Suprapubic skin (tissue), 4 donors: ENCODE measurements at regions not wholly inside any gene's neighbourhood (a gene's known extent, or its start where the extent isn't known, plus 50 kb on each side); places are given as distances from the start of the nearest gene placed in this dataset.

Experiments used
- DNase-seq, 2 donors: peaks; one replicate each; pipeline ENCODE4 v3.0.0-alpha.2; 2019; ENCODE audit warnings: low spot score in 2 of 2
- H3K27ac ChIP-seq: fragments of 200-600 bp; sonication (generic); one replicate; pipeline ENCODE4 v1.5.1; 2019
- H3K27me3 ChIP-seq: fragments of 200-600 bp; sonication (generic); one replicate; pipeline ENCODE4 v1.5.1; 2019
- H3K36me3 ChIP-seq: fragments of 200-600 bp; sonication (generic); one replicate; pipeline ENCODE4 v1.5.1; 2019
- H3K4me1 ChIP-seq: fragments of 200-600 bp; sonication (generic); one replicate; pipeline ENCODE4 v1.5.1; 2019
- H3K4me3 ChIP-seq: fragments of 200-600 bp; sonication (generic); one replicate; pipeline ENCODE4 v1.5.1; 2019; ENCODE audit warnings: mild to moderate bottlenecking
- H3K9me3 ChIP-seq: fragments of 200-600 bp; sonication (generic); one replicate; pipeline ENCODE4 v1.5.1; 2019
- CTCF ChIP-seq, 2 donors: fragments of 200-600 bp in 1 of 2; fragments of 450-650 bp in 1 of 2; sonication (generic) in 1 of 2; IDR thresholded peaks; one replicate each; pipeline ENCODE4 v1.5.1; 2016 to 2019; ENCODE audit warnings: antibody characterized with exemption in 2 of 2, mild to moderate bottlenecking in 1 of 2, moderate library complexity in 1 of 2
- EP300 ChIP-seq: sonication (generic); formaldehyde crosslinking; IDR thresholded peaks from one replicate; pipeline ENCODE4 v1.6.1; 2017; ENCODE audit warnings: antibody characterized with exemption
- POLR2A ChIP-seq, 2 donors: fragments of 450-650 bp; IDR thresholded peaks; one replicate each; pipeline ENCODE4 v1.6.1; 2017; ENCODE audit warnings: antibody characterized with exemption in 2 of 2, mild to moderate bottlenecking in 2 of 2, moderate library complexity in 2 of 2
- POLR2AphosphoS5 ChIP-seq, 3 donors: sonication (generic); formaldehyde crosslinking; IDR thresholded peaks; one replicate each; pipeline ENCODE4 v1.6.1; 2017; ENCODE audit warnings: antibody characterized with exemption in 3 of 3
- WGBS: methylation state at CpG from one replicate; pipeline ENCODE4 v1.1.5; 2018; 5-methylcytosine and 5-hydroxymethylcytosine counted together

- no peaks in the 10 kb centered on the region for H3K9me3 ChIP-seq
- 74% methylated on average over 4 of the region's 4 CpGs for WGBS
- TF ChIP-seq EP300 (no peak), POLR2AphosphoS5 (IDR thresholded peaks at IDR 0.05) (no peak), CTCF (IDR thresholded peaks at IDR 0.05) (no peak), POLR2A (IDR thresholded peaks at IDR 0.05) (no peak)
- H3K36me3 ChIP-seq: peaks cover 2% of the 10 kb centered on the region
- no peaks in the 10 kb centered on the region for H3K4me1 ChIP-seq
- no peaks in the 10 kb centered on the region for H3K27me3 ChIP-seq
- no peak overlapping the region for H3K27ac ChIP-seq
- no peak overlapping the region for H3K4me3 ChIP-seq
- DNase-seq: no peak
Measured at GRCh38 chr10:28120795-28121194, 121.9 kb upstream of the ODAD2 start.

- H3K27ac ChIP-seq: no peak overlapping the region
- 59% methylated on average over 6 of the region's 6 CpGs for WGBS
Measured at GRCh38 chr10:28120043-28120749, 121.3 kb upstream of the ODAD2 start.

GRCh38 chr10:28118985-28119628, 120.2 kb upstream of the ODAD2 start:
- no peak for DNase-seq
- Histone ChIP-seq H3K36me3 (peaks cover 2% of the 10 kb centered on the region), H3K9me3 (no peaks in the 10 kb centered on the region), H3K27me3 (no peaks in the 10 kb centered on the region), H3K4me1 (no peaks in the 10 kb centered on the region), H3K27ac (no peak overlapping the region), H3K4me3 (no peak overlapping the region)
- 82% methylated on average over 1 of the region's 1 CpG for WGBS
- TF ChIP-seq EP300: no peak

More at GRCh38 chr10:28120043-28120749, 121.3 kb upstream of the ODAD2 start:
- H3K36me3 ChIP-seq: peaks cover 2% of the 10 kb centered on the region
- no peak for DNase-seq
- TF ChIP-seq POLR2AphosphoS5 (IDR thresholded peaks at IDR 0.05) (no peak), CTCF (IDR thresholded peaks at IDR 0.05) (no peak), POLR2A (IDR thresholded peaks at IDR 0.05) (no peak), EP300 (no peak)
- H3K27me3 ChIP-seq: no peaks in the 10 kb centered on the region
- H3K4me1 ChIP-seq: no peaks in the 10 kb centered on the region
- H3K9me3 ChIP-seq: no peaks in the 10 kb centered on the region
- no peak overlapping the region for H3K4me3 ChIP-seq

- no peaks in the 10 kb centered on the region for H3K27me3 ChIP-seq
- 80% methylated on average over 3 of the region's 3 CpGs for WGBS
- H3K4me3 ChIP-seq: no peak overlapping the region
- no peak overlapping the region for H3K27ac ChIP-seq
- no peak for TF ChIP-seq EP300
- TF ChIP-seq CTCF (IDR thresholded peaks at IDR 0.05): no peak
- no peak for TF ChIP-seq POLR2A (IDR thresholded peaks at IDR 0.05)
- TF ChIP-seq POLR2AphosphoS5 (IDR thresholded peaks at IDR 0.05): no peak
- H3K9me3 ChIP-seq: no peaks in the 10 kb centered on the region
- no peak for DNase-seq
- no peaks in the 10 kb centered on the region for H3K4me1 ChIP-seq
- H3K36me3 ChIP-seq: no peaks in the 10 kb centered on the region
Measured at GRCh38 chr10:28113202-28113601, 114.3 kb upstream of the ODAD2 start.

- H3K9me3 ChIP-seq: no peaks in the 10 kb centered on the region
- no peak overlapping the region for H3K4me3 ChIP-seq
- H3K27me3 ChIP-seq: no peaks in the 10 kb centered on the region
- no peak overlapping the region for H3K27ac ChIP-seq
- DNase-seq: no peak
- TF ChIP-seq POLR2A (IDR thresholded peaks at IDR 0.05) (no peak), EP300 (no peak)
- WGBS: 78% methylated on average over 2 of the region's 2 CpGs
- H3K36me3 ChIP-seq: no peaks in the 10 kb centered on the region
- no peaks in the 10 kb centered on the region for H3K4me1 ChIP-seq
Measured at GRCh38 chr10:28111712-28112111, 112.8 kb upstream of the ODAD2 start.

- no peak for TF ChIP-seq POLR2A (IDR thresholded peaks at IDR 0.05)
- TF ChIP-seq EP300: no peak
- no peak for TF ChIP-seq POLR2AphosphoS5 (IDR thresholded peaks at IDR 0.05)
- TF ChIP-seq CTCF (IDR thresholded peaks at IDR 0.05): no peak
Measured at GRCh38 chr10:28105561-28105960, 106.7 kb upstream of the ODAD2 start.

More at GRCh38 chr10:28105561-28105960, 106.7 kb upstream of the ODAD2 start:
- Histone ChIP-seq H3K9me3 (no peaks in the 10 kb centered on the region), H3K27me3 (no peaks in the 10 kb centered on the region), H3K4me3 (no peak overlapping the region), H3K36me3 (no peaks in the 10 kb centered on the region), H3K4me1 (no peaks in the 10 kb centered on the region), H3K27ac (no peak overlapping the region)
- no peak for DNase-seq
- WGBS: 90% methylated on average over 8 of the region's 8 CpGs
